ENCODE measurements at regions not wholly inside any gene's neighbourhood (a gene's known extent, or its start where the extent isn't known, plus 50 kb on each side); places are given as distances from the start of the nearest gene placed in this dataset.

- TF ChIP-seq CTCF (IDR thresholded peaks at IDR 0.05) (no peak), POLR2A (IDR thresholded peaks at IDR 0.05; ENCODE audit: low read depth) (no peak), EP300 (IDR thresholded peaks at IDR 0.05) (no peak)
Observed at GRCh38 chr5:4845221-4845620, 294.9 kb upstream of the ADAMTS16 start.
